NCI-H345 treated with DMSO at 0.1 percent for 48 hours (cell line): ENCODE measurements at regions not wholly inside any gene's neighbourhood (a gene's known extent, or its start where the extent isn't known, plus 50 kb on each side); places are given as distances from the start of the nearest gene placed in this dataset.
"Not testable (repeated sequence)": the region's sequence is repeated elsewhere in the genome, so short reads cannot be mapped to it uniquely, and the experiment has no call there.

Experiments used
- DNase-seq: peaks from one replicate; lab custom pipeline; 2025; ENCODE audit not compliant: unreplicated experiment; lab: John Stamatoyannopoulos, UW

DNA sequence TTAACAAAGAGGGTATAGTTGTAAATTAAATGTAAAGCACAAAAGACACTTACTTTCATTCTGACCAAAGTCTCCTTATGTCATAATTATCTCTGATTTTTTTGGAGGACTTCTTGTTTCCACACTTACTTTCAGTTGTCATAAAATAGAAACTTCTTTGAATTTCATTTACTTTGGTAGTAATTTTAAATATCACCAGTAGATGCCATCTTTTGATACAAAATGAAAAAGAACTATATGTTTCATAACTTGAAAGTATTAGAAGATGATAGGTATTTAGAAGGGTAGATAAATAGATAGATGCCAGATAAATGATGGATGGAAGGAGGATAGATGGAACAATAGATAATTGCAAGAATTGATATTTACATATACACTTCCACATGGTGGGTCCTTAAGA is 1865.3 kb upstream of the CDH9 start:
- DNase-seq = no peak

DNA sequence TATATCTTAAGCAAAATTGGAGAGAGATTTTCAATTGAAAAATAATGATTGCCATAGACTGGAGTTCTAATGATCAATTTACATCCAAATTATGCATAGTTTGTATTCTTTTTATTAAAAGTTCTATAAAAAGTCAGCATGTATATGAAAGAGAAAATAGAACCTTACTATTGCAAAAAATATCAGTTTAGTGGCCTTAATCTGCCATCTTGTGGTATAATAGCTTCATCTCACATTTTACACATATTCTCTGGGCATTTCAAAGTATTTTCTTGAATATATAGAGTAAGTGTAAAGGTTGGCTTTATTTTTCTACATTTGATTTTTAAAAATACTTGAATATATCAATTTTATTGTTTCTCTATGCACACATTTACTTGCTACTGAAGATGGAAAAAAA is 1858.6 kb upstream of the CDH9 start:
- DNase-seq = peak; percentile 32

DNA sequence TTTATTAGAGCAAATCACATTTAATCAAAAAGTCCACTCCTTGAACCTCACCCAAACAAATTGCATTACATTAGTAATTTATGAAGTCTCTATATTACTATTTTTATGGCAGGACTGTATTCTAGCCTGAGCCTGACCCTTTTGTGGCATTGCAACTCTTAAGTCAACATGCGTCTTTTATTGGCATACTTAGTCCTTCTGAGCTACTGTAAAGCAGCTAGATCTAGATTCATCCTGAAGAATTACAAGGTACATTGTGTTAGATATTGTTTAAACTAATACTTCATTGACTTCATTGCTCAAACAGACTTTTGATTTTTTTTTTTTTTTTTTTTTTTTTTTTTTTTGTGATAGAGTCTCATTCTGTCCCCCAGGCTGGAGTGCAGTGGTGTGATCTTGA is 1842.5 kb upstream of the CDH9 start:
- no peak for DNase-seq

DNA sequence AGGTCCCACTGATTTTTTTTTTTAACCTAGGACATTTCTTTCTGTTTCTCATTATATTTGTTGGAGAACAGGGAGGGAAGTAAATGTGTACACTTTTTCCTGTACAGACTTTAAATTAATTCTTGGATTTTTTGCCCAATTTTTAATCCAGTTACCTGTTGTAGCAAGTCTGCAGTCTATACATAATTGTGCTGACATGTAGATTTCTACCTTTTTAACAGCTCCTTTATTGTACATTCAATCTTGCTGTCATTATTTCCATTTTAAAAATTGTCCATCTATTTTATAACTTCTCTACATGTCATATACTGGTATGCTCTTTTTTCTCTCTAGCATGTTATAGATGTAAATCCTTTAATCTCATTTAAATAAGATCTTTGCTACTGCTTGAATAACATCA is 1838.7 kb upstream of the CDH9 start:
- no peak for DNase-seq

DNA sequence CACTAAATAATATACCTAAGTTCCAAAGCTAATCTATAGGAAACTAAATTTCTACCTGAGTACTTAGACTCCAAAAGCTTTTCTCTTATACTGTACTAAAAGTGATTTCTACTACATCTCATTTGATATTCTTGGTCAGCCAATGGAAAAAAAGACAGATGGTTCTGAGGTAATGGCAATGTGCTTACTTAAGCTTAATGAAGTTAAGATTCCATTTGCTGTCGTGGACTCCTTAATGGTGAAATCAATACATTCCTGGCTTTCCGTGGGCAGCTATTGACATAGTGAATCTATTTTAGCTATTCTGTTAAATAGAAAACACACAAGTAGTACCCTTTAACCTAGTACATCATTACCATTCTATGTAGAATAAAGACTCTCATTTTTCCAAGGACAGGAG is 1825.6 kb upstream of the CDH9 start:
- no peak for DNase-seq

DNA sequence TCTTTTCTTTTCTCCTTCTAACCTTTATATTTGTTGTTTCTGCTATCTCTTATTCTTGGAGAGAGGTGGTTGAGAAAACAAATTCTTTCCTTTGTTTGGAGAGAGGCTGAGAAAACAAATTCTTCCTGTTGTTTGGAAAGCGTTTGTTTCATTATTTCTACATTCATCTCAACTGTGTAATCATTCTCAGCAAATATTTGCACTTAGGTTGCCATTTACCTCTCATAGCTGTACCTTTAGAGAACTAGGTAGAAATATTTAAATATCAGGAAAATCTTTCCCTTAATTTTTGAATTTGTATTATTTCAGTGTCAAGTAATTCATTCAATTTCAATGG is 1824.4 kb upstream of the CDH9 start:
- no peak for DNase-seq

DNA sequence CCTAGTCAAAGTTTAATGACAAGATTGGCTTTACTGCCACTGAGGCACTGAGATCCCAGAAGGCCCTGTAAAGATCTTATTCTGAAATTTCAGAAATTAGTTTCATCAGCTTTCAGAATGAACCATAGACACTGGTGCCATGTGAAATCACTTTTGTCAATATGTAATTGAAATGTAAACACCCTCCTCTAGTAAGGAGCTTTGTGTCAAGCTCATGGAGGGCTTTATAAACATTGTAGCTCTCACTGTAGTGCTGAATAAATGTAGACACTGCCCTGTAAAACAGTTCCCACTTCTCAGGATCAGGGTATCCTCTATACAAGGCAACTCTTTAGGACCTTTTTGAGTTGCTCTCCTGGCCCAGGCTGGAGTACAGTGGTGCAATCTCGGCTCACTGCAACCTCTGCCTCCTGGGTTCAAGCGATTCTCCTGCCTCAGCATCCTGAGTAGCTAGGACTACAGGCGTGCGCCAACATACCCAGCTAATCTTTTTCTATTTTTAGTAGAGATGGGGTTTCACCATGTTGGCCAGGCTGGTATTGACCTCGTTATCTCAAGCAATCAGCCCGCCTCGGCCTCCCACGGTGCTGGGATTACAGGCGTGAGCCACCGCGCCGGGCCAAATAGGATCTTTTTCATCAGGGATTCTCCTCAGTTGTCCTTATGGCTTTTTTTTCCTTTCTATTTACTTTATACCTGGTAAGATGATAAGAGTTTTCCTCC is 1823.9 kb upstream of the CDH9 start:
- peak; percentile 69 for DNase-seq

DNA sequence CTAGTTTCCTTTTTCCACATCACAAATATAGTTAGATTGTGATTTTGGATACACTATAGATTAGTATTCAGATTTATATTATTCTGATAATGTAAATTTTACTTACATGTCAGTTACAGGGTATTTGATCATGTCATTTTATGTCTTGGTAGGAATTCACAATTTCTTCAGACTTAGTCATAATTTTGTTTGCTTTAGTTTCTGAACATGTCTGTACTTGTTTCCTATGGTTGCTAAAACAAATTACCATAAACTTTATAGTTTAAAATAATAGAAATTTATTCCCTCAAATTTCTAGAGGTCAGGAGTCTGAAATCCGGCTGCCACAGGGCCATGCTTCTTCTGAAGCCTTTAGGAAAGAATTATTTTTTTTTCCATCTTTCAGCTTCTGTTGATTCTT is 1817.2 kb upstream of the CDH9 start:
- no peak for DNase-seq

DNA sequence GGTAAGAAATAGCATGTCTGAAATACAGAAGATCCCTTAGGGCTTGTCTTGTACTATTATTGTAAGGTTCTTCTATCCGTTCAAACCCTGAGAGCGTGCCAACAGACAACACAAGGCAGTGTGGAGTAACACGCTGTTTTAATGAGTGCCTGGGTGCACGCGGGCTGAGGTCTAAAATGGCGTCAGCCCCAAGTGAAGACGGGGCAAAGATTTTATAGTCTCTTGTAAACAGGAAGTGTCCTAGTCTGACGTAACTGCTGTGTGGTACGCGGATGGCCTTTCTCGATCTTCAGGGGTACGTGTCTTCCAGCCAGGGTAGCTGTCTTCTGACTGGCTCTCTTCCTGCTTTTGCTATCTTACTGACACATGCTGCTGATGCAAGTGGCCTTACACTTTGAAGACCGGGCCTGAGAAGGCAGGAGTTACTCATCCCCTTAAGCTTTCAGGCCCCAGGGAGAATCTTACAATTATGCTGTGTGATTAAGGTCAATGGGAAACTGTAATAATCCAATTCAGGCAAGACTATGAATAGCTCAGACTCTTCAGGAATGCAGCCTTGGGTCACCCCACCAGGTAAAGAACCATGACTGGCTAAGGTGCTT is 1812.0 kb upstream of the CDH9 start:
- DNase-seq = no peak

DNA sequence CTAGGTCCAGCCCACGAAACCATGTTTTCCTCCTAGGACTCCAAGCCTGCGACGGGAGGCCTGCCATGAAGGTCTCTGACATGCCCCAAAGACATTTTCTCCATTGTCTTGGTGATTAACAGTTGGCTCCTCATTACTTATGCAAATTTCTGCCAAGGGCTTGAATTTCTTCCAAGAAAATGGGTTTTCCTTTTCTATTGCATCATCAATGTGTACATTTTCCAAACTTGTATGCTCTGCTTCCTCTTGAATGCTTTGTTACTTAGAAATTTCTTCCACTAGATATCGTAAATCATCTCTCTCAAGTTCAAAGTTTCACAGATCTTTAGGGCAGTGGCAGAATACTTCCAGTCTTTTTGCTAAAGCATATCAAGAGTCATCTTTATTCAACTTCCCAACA is 1792.7 kb upstream of the CDH9 start:
- no peak for DNase-seq

DNA sequence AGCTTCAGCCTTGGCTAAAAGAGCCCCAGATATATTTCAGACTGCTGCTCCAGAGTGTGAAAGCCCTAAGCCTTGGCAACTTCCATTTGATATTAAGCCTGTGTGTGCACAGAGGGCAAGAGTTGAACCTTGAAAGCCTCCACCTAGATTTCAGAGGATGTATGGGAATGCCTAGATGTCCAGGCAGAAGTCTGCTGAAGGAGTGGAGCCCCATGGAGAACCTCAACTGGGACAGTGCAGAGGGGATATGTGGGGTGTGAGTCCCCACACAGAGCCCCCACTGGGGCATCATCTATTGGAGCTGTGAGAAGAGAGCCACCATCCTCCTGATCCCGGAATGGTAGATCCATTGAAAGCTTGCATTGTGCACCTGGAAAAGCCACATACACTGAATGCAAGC is 1784.8 kb upstream of the CDH9 start:
- no peak for DNase-seq

DNA sequence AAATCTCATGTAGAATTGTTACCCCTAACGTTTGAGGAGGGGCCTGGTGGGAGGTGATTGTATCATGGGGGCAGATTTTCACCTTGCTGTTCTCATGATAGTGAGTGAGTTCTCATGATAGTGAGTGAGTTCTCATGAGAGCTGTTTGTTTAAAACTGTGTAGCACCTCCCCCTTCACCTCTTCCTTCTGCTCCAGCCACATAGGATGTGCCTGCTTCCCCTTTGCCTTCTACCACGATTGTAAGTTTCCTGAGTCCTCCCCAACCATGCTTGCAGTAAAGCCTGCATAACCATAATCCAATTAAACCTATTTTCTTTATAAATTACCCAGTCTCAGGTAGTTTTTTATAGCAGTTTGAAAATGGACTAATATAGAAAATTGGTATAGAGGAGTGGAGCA is 1783.7 kb upstream of the CDH9 start:
- no peak for DNase-seq

DNA sequence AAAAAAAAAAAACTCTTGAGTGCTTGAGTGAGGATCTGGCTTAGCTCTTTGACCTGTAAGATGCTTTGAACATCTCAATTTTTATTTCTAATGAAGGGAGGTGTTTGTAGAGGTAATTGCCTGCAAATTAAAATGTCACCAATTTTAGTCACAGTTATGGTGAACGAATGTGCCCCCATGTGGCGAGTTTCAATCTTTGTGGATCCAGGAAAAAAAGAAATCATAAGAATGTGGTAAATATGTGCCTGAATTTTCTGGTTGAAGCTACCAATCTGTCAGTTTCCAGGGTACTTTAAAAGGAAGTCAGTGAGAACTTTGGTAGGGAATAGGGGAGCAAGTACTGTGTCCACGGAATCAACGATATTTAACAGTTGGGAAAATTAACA is 1772.4 kb upstream of the CDH9 start:
- no peak for DNase-seq

DNA sequence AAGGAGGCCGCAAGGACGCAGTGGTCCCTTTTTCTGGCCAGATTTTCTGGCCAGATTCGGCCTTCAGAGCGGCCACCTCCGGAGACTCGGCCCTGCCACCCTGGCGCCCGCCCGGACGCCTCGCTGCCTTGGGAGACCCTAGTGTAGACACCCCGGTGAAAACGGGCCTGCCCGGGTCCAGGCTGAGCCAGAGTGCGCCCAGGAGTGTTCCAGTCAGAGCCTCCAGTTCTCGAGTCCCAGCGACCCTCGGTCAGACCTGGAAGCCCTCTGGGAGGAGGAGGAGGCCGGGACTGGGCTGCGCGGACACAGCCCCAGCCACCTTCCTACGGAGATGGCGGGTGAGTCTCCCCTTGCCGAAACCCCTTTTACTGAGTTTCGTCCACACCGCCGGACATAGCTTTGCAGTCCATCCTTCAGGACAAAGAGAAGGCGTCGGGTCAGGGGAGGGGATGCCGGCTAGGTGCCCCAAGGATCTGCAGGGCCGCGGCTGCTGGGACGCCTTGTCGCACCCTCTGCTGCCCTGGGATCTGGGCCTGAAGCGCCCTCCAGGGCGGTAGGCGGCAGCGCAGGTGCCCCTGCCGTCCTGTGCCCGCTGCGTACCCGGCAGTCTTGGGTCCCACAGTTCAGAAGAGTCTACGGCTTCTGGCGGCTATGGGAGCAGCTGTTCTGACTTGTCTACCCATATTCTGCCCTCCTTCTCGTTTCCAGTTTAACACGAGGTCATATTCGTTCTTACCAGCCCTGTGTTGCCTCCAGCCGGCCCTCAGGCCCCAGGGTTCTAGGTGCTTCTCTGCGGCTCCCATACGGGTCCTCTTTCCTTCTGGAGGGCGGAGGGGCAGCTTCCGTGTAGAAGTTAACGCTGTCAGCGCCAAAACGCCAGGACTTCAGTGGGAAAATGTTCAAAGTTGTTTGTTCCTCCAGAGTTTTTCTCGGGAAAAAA is 1771.7 kb upstream of the CDH9 start:
- DNase-seq = no peak

DNA sequence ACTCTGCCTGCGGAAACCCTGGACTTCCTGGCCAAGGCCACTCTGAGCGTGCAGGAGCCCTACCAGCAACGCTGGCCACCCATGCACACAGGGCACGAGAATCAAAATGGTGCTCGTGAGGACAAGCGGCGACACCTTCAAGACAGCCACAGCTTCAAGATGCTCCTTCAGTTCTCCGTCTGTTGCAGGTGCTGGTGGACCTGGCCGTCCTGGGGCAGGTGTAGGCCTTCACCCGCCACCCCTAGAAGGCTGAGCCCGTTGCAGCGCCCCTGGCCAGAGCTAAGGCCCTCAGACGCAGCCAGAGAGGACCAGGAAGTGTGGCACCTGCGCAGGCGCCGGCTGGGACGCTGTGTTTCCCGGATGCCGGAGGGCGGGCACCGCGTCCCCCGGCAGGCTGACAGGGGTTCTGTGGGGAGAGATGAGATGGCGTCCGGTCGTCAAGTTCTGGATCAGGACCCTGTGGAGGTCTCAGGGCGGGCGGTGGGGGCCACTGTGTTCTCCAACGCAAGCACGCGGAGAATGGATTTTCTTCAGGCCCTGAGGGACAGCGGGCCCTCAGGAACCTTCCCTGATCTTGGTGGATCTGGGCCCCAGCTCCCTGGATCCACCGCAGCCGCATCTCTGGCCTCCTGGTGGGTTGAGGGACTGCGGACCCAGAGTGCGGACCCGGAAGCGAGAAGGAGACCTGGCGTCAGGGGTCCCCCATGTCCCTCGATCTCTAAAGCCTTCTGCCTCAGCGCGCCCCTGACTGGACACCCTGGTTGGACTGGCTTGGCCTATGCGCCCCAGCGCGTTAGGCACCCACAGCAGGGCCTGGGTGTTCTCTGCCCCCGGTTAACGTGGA is 1770.8 kb upstream of the CDH9 start:
- DNase-seq = no peak

DNA sequence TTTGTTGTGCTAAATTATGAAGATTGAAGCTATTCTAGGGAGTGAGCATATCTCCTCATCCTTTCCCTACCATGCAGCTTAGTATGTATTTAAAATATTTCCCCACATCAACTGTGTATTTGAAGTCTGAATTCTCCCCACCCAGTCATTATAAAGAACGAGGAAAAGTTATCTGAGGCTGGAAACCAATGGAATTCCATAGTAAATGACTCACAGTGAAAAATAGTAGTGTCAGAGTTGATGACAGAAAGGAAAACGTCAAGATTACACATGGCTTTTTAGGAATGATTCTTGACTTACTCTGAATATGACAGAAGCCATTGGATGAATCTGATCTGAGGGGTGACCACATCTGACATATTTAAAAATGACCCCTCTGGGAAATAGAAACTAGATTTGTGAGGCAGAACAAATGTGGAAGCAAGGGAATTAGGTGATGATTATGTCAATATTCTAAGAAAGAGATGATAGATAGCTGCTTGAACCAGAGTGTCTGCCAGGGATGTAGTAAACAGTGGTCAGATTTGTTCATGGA is 1768.9 kb upstream of the CDH9 start:
- no peak for DNase-seq

DNA sequence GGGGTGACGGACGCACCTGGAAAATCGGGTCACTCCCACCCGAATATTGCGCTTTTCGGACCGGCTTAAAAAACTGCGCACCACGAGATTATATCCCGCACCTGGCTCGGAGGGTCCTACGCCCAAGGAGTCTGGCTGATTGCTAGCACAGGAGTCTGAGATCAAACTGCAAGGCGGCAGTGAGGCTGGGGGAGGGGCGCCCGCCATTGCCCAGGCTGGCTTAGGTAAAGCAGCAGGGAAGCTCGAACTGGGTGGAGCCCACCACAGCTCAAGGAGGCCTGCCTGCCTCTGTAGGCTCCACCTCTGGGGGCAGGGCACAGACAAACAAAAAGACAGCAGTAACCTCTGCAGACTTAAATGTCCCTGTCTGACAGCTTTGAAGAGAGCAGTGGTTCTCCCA is 1760.6 kb upstream of the CDH9 start:
- not testable (repeated sequence) for DNase-seq

DNA sequence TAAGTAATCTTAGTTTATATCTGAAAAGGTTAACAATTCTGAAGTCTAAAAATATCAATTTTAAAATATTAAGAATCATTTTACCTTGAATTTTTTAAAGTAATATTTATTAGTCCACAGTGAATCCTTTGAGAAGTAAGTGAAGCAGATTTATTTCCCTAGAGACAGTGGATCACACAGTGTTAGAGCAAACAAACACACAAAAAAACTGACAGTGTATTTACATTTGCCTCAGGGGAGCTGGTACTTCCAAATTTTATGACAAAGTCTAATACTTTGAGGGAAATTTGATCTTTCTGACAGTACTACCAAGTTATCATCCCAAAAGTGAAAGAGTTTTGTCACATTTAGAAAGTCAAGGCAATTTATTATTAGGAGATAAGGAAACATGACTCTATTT is 1750.6 kb upstream of the CDH9 start:
- DNase-seq = no peak

DNA sequence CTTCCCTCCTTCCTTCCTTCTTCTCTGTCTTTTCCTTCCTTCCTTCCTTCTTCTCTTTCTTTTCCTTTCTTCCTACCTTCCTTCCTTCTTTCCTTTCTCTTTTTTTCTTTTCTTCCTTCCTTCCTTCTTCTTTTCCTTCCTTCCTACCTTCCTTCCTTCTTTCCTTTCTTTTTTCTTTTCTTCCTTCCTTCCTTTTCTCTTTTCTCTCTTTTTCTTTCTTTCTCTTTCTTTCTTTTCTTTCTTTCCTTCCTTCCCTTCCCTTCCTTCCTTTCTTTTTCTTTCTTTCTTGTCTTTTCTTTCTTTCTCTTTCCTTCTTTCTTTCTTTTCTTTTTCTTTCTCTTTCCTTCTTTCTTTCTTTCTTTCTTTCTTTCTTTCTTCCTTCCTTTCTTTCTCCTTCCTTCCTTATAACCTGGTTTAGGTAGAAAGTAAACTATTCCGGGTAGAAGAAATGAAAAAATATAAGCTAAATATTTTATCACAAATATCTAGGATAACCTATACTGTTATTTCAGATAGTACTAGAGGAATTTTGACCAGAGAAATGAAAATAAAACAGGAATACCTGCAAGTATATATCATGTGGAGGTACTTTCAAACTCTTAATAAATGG is 1741.8 kb upstream of the CDH9 start:
- no peak for DNase-seq

DNA sequence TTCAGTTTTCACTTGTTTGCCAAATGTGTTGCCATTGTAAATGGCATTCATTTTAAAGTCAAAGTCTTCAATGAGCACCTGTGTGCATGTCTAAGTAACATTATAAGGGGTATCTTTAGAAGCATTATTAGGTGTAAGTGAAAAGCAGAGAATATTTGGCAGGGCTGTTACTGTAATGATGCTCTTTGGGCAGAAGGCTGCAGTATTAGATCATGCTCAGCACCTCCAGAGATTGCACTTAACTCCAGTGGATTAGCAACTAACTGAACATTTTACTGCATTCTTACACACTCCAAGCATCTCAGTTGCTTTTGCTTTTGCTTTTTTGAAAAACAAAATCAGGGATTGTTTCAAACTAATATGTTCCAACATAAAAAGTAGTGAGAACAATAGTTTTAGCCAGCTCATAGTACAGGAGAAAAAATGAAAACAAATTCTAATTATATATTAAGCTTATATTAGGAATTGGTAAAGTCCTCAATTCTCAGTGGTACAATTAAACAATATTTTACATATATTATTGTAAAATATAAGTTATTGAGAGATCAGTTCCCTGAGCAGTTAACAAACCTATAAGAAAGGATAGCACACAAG is 1740.9 kb upstream of the CDH9 start:
- peak; percentile 3 for DNase-seq
